H9 (cell line): ENCODE measurements at regions not wholly inside any gene's neighbourhood (a gene's known extent, or its start where the extent isn't known, plus 50 kb on each side); places are given as distances from the start of the nearest gene placed in this dataset.

ENCODE experiments used
- DNase-seq: peaks from one replicate; pipeline ENCODE4 v3.0.0-alpha.2; 2017
- H2AFZ ChIP-seq: one replicate; pipeline ENCODE4 v1.6.1; 2013; ENCODE audit warnings: mild to moderate bottlenecking, low read length, control low read depth, moderate library complexity
- H2AK5ac ChIP-seq: 2 replicates; pipeline ENCODE4 v1.6.1; 2013; ENCODE audit warnings: low read length, control low read depth, mixed read lengths; ENCODE audit not compliant: insufficient read length
- H2BK120ac ChIP-seq: one replicate; pipeline ENCODE4 v1.6.1; 2013; ENCODE audit warnings: low read depth, mild to moderate bottlenecking, low read length, control low read depth, inconsistent platforms; ENCODE audit not compliant: poor library complexity, severe bottlenecking
- H2BK12ac ChIP-seq: 2 replicates; pipeline ENCODE4 v1.6.1; 2013; ENCODE audit warnings: low read length, control low read depth, mixed read lengths, low read depth; ENCODE audit not compliant: insufficient read length
- H2BK15ac ChIP-seq: 2 replicates; pipeline ENCODE4 v1.6.1; 2013; ENCODE audit warnings: low read depth, low read length, control low read depth
- H2BK20ac ChIP-seq: one replicate; pipeline ENCODE4 v1.6.1; 2013; ENCODE audit warnings: low read depth, mild to moderate bottlenecking, low read length, control low read depth, inconsistent platforms; ENCODE audit not compliant: poor library complexity, severe bottlenecking
- H2BK5ac ChIP-seq: 2 replicates; pipeline ENCODE4 v1.6.1; 2013; ENCODE audit warnings: low read length, control low read depth, mixed read lengths; ENCODE audit not compliant: insufficient read length
- H3K14ac ChIP-seq: 2 replicates; pipeline ENCODE4 v1.6.1; 2013; ENCODE audit warnings: low read length, control low read depth; ENCODE audit not compliant: insufficient read depth
- H3K18ac ChIP-seq: 2 replicates; pipeline ENCODE4 v1.6.1; 2013; ENCODE audit warnings: low read depth, mild to moderate bottlenecking, mixed read lengths, low read length, control low read depth; ENCODE audit not compliant: insufficient read length
- H3K23ac ChIP-seq: 2 replicates; pipeline ENCODE4 v1.6.1; 2013; ENCODE audit warnings: low read length, control low read depth, mixed read lengths, low read depth; ENCODE audit not compliant: insufficient read length
- H3K23me2 ChIP-seq: 2 replicates; pipeline ENCODE4 v1.6.1; 2013; ENCODE audit warnings: low read depth, mild to moderate bottlenecking, mixed read lengths, low read length, control low read depth; ENCODE audit not compliant: insufficient read length, poor library complexity, severe bottlenecking
- H3K27ac ChIP-seq: 2 replicates; pipeline ENCODE4 v1.5.1; 2013; ENCODE audit warnings: low read length, control low read depth, mixed read lengths, low read depth; ENCODE audit not compliant: insufficient read length
- H3K27me3 ChIP-seq: 2 replicates; pipeline ENCODE4 v1.6.1; 2013; ENCODE audit warnings: low read length, control low read depth, inconsistent platforms; ENCODE audit not compliant: insufficient read depth
- H3K4ac ChIP-seq: 2 replicates; pipeline ENCODE4 v1.6.1; 2013; ENCODE audit warnings: low read depth, mild to moderate bottlenecking, control low read depth, inconsistent platforms, low read length, moderate library complexity
- H3K4me1 ChIP-seq: 2 replicates; pipeline ENCODE4 v1.6.1; 2013; ENCODE audit warnings: low read length, control low read depth, inconsistent platforms; ENCODE audit not compliant: insufficient read depth
- H3K4me2 ChIP-seq: 2 replicates; pipeline ENCODE4 v1.6.1; 2013; ENCODE audit warnings: low read length, control low read depth, mixed read lengths; ENCODE audit not compliant: insufficient read length, insufficient read depth
- H3K56ac ChIP-seq: 2 replicates; pipeline ENCODE4 v1.6.1; 2013; ENCODE audit warnings: low read depth, mild to moderate bottlenecking, mixed read lengths, low read length, control low read depth; ENCODE audit not compliant: insufficient read length
- H3K79me1 ChIP-seq: 2 replicates; pipeline ENCODE4 v1.6.1; 2013; ENCODE audit warnings: low read depth, mild to moderate bottlenecking, moderate library complexity, low read length, control low read depth, inconsistent platforms; ENCODE audit not compliant: insufficient read depth, poor library complexity, severe bottlenecking
- H3K79me2 ChIP-seq: 2 replicates; pipeline ENCODE4 v1.6.1; 2013; ENCODE audit warnings: low read length, control low read depth, inconsistent platforms; ENCODE audit not compliant: insufficient read depth
- H3K9ac ChIP-seq: 2 replicates; pipeline ENCODE4 v1.6.1; 2013; ENCODE audit warnings: low read length, control low read depth, mixed read lengths; ENCODE audit not compliant: insufficient read length; ENCODE audit errors: extremely low read depth
- H3K9me3 ChIP-seq: one replicate; pipeline ENCODE4 v1.6.1; 2013; ENCODE audit warnings: low read depth, low read length, inconsistent platforms; ENCODE audit not compliant: control insufficient read depth
- H3T11ph ChIP-seq: one replicate; pipeline ENCODE4 v1.6.1; 2013; ENCODE audit warnings: mild to moderate bottlenecking, low read length, control low read depth, inconsistent platforms
- H4K20me1 ChIP-seq: one replicate; pipeline ENCODE4 v1.6.1; 2013; ENCODE audit not compliant: control insufficient read depth, insufficient read length, insufficient read depth
- H4K5ac ChIP-seq: 2 replicates; pipeline ENCODE4 v1.6.1; 2013; ENCODE audit warnings: low read depth, mild to moderate bottlenecking, mixed read lengths, low read length, control low read depth; ENCODE audit not compliant: insufficient read length
- H4K8ac ChIP-seq: replicated peaks from 2 replicates; pipeline ENCODE4 v1.6.1; 2013; ENCODE audit warnings: low read length, control low read depth, mixed read lengths, low read depth; ENCODE audit not compliant: insufficient read length
- H4K91ac ChIP-seq: 2 replicates; pipeline ENCODE4 v1.6.1; 2013; ENCODE audit warnings: low read depth, mild to moderate bottlenecking, moderate library complexity, mixed read lengths, low read length, control low read depth; ENCODE audit not compliant: insufficient read length
- H3K27ac Mint-ChIP-seq, 3 experiments: 2 replicates in 2 of 3; 3 replicates in 1 of 3; pipeline ENCODE4 v1.8.0; 2020 to 2021; ENCODE audit warnings: mixed read lengths in 3 of 3, mild to moderate bottlenecking in 1 of 3, moderate library complexity in 1 of 3
- H3K27me3 Mint-ChIP-seq: 2 replicates; pipeline ENCODE4 v1.8.0; 2021; ENCODE audit warnings: low read depth, mild to moderate bottlenecking, moderate library complexity, mixed read lengths
- H3K36me3 Mint-ChIP-seq, 3 experiments: 2 replicates in 2 of 3; 3 replicates in 1 of 3; pipeline ENCODE4 v1.8.0; 2020 to 2021; ENCODE audit warnings: low read depth in 3 of 3, mixed read lengths in 3 of 3; ENCODE audit not compliant: insufficient read depth in 1 of 3
- H3K4me1 Mint-ChIP-seq, 2 experiments: 2 replicates each; pipeline ENCODE4 v1.8.0; 2020; ENCODE audit warnings: mixed read lengths in 2 of 2
- H3K4me3 Mint-ChIP-seq, 2 experiments: 2 replicates in 1 of 2; 3 replicates in 1 of 2; pipeline ENCODE4 v1.8.0; 2020 to 2021; ENCODE audit warnings: mild to moderate bottlenecking in 2 of 2, mixed read lengths in 2 of 2, moderate library complexity in 1 of 2
- H3K9me3 Mint-ChIP-seq, 2 experiments: 2 replicates in 1 of 2; 3 replicates in 1 of 2; pipeline ENCODE4 v1.8.0; 2020; ENCODE audit warnings: mild to moderate bottlenecking in 2 of 2, mixed read lengths in 2 of 2, moderate library complexity in 1 of 2
- CTCF ChIP-seq: fragments of 200-600 bp; sonication (generic); conservative IDR thresholded peaks from 3 replicates; pipeline ENCODE4 v1.8.0; 2021; ENCODE audit warnings: antibody characterized with exemption, mild to moderate bottlenecking
- WGBS: extraction: QIAGEN DNeasy Blood & Tissue Kit; methylation state at CpG from one replicate; pipeline ENCODE4 v1.1.7; 2013; ENCODE audit warnings: missing lambda C conversion rate, low lambda C conversion rate, mixed read lengths; ENCODE audit not compliant: insufficient read length; ENCODE audit errors: extremely low coverage; 5-methylcytosine and 5-hydroxymethylcytosine counted together

GRCh38 chr6:77401231-77401630 lies 62.1 kb downstream of the HTR1B start:
- Histone ChIP-seq H3K27ac (no peak overlapping the region), H4K20me1 (no peaks in the 10 kb centered on the region), H3K9me3 (no peaks in the 10 kb centered on the region), H3K23me2 (no peaks in the 10 kb centered on the region), H2BK20ac (no peak overlapping the region), H3K14ac (no peak overlapping the region), H2BK120ac (no peak overlapping the region), H2BK12ac (no peak overlapping the region), H3K79me2 (no peaks in the 10 kb centered on the region), H3K9ac (no peak overlapping the region), H2BK15ac (no peak overlapping the region), H3K4me1 (no peaks in the 10 kb centered on the region; the same call in 1 of the 2 replicates), H2AK5ac (no peak overlapping the region), H4K91ac (no peak overlapping the region), H2BK5ac (no peak overlapping the region), H3K56ac (no peak overlapping the region), H4K8ac (no peak overlapping the region), H4K5ac (no peak overlapping the region), H3K4ac (no peak overlapping the region), H3K23ac (no peak overlapping the region), H3K79me1 (no peaks in the 10 kb centered on the region), H3K27me3 (no peaks in the 10 kb centered on the region), H2AFZ (no peak overlapping the region), H3K18ac (no peak overlapping the region), H3K4me2 (no peak overlapping the region), H3T11ph (no peak overlapping the region)
- no peaks in the 10 kb centered on the region; a peak in 1 of 7 replicates for H3K36me3 Mint-ChIP-seq
- no peak for TF ChIP-seq CTCF
- H3K4me3 Mint-ChIP-seq: no peak overlapping the region
- H3K27ac Mint-ChIP-seq: no peak overlapping the region
- no CpG with 5 or more reads among the region's 2 CpGs for WGBS
- no peaks in the 10 kb centered on the region for H3K27me3 Mint-ChIP-seq
- DNase-seq: no peak
- no peaks in the 10 kb centered on the region for H3K9me3 Mint-ChIP-seq
- peaks cover 9 to 11% of the 10 kb centered on the region in 2 experiments for H3K4me1 Mint-ChIP-seq
